Left cardiac atrium (tissue), 4 donors: ENCODE measurements at regions not wholly inside any gene's neighbourhood (a gene's known extent, or its start where the extent isn't known, plus 50 kb on each side); places are given as distances from the start of the nearest gene placed in this dataset.
"Not testable (repeated sequence)": the region's sequence is repeated elsewhere in the genome, so short reads cannot be mapped to it uniquely, and the experiment has no call there.

Experiments
- ATAC-seq, 2 donors: fragments of 200-7000 bp; cut with Tn5 transposase; one replicate each; pipeline ENCODE4 v1.9.1; 2020; ENCODE audit warnings: mild to moderate bottlenecking in 2 of 2, moderate library complexity in 2 of 2
- DNase-seq: peaks from one replicate; pipeline ENCODE4 v3.0.0-alpha.2; 2020
- intact Hi-C, 2 donors: fragments of 100-400 bp; cut with DNase I; formaldehyde crosslinking; loops; one replicate each; pipeline versions ENCODE4 v1.14.1 to v1.15.1; 2022 to 2023
- donor health status: DM: no; HTN: yes; CAD: no.
- donor health status: DM: no; HTN: yes; CAD: no; lungs with severe emphysema.
- donor health status: DM: yes; HTN: yes; CAD: no.
- donor health status: Dilated cardiomyopathy.

- no peak for ATAC-seq
- intact Hi-C loops = loop anchor here (5.0 to 10.0 kb wide), 3 partner anchors 242 to 784 kb away; partner anchors contain the start of gene NUAK1 (in 1 of the 2)
- no peak for DNase-seq
Observed at GRCh38 chr12:105423237-105423636, 92.7 kb downstream of the C12orf75 start.

DNA sequence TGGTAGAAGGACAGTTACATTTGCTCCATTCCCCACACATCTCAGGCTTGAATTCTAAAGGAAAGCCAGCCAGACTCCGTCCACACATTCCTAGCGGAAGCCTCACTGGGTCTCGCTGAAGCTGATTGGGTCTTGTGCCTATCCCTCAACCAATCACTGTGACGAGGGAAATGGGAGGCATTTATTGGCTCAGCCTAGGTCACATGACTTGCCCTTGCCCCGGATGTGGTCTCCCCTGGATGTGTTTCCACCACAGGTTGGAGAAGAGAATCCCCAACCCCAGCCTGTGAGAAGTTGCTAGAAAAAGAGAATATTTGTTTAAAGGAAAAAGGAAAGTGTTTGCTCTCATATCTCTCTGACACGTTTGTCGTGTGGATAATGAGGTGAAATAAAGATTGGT lies 93.4 kb downstream of the C12orf75 start:
- no peak for ATAC-seq
- no peak for DNase-seq
- intact Hi-C loops = loop anchor here (5.0 to 10.0 kb wide), 3 partner anchors 241 to 783 kb away; partner anchors contain the start of gene NUAK1 (in 1 of the 2)

DNA sequence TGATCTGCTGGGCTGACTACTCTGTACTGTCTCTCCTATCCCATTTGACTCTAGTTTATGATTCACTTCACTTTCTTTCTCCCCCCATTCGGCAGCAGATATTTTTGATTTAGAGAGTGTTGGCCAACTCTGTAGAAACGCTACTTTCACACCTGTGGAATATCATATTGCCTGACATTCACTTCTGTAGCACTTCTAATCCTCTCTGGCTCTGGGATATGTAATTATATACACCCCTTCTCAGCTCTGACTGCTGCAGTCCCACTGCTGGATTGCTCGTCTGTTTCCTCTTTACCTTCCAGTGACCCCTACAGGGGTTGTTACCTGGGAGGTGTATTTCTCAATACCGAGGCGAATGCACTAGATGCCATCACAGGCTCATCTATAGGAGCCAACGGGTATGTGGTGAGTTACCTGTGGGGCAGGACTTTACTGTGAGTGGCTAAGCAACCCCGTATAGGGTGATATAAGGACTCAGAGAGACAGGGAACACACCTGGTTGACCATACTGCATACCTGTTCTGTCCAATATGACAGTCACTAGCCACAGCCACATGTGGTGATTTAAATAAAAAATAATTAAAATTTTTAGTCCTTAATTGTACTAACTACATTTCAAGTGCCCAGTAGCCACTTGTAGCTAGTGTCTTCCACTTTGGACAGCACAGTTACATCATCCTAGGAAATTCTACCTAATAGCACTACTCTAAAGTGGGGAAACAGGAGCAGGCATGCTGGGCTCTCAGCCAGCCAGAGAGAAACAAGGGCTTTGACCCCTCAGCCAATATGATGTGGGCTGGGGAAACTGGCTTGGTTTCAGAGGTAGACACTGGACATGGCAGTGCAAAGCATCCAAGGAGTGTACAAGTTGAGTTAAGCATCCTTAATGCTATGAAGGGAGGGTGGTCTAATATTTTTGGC lies 95.0 kb downstream of the C12orf75 start:
- DNase-seq = no peak
- no peak for ATAC-seq
- intact Hi-C loops = loop anchor here (10.0 kb wide), 2 partner anchors 239 to 709 kb away; partner anchors contain the start of gene NUAK1 (in 1 of the 2)

DNA sequence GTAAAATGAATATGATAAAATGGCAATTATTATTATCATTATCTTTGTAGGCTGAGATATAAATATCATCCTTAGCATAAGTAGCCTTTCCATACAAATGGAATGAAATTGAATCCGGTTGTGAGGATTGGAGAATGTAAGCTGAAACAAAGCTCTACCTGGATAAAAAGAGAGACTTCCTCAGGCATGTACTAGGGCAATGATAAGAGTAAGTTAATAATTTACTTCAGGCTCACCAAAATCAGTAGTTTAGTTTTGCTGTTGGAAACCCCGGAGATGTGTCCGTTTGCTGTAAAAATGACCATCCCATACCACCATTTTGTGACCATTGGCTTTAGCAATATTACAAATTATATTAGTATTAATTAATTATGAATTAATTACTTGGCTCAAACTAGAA lies 96.3 kb downstream of the C12orf75 start:
- DNase-seq (no peak), ATAC-seq (no peak)
- intact Hi-C loops = loop anchor here (10.0 kb wide), 2 partner anchors 238 to 708 kb away; partner anchors contain the start of gene NUAK1 (in 1 of the 2)

DNA sequence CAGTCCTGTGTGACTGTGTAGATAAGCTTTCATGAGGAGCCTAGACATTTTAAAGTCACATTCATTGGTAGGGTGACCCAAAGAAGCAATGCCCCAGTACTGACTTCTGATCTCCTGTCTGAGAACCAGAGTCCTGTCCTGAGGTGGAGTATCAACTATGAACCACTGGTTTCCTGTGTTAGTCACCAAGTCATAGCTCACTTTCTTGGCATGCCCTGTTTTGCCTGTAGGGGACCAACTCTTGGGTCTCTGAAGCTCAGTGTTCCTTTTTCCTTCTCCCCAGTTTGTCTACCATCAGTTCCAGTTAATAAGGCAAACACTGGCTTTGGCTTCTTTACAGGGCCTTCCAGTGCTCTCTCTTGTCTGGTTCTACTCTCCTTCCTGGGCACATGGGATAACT lies 97.4 kb downstream of the C12orf75 start:
- no peak for DNase-seq
- no peak for ATAC-seq
- intact Hi-C loops = loop anchor here (10.0 kb wide), 2 partner anchors 237 to 707 kb away; partner anchors contain the start of gene NUAK1 (in 1 of the 2)

DNA sequence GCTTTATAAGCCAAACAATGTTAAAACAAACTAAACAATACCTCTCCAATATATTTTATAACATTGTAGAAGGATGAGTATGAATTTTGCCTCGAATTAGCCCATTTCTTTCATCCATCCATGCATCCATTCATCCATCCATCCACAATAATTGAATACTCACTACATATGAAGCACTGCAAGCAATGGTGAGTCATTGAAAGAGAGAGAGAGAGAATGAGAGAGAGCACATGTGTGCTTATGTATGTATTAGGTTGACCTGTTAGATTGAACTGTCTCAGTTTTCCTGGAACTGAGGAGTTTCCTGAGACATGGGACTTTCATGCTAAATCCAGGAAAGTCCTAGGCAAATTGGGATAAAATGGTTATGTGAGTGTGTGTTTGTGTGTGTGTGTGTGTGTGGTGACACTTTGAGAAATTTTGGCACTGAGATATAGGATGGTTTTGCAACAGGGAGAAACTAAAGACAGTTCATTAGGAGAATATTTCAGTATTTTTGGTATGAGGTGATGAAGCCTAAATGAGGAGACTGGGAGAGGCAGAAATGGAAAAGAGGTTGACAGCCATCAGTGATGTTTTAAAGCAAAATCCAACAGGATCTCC lies 98.4 kb downstream of the C12orf75 start:
- ATAC-seq = no peak
- no peak for DNase-seq
- intact Hi-C loops = loop anchor here (10.0 kb wide), 2 partner anchors 236 to 706 kb away; partner anchors contain the start of gene NUAK1 (in 1 of the 2)

- ATAC-seq (no peak), DNase-seq (no peak)
- intact Hi-C loops = loop anchor here (10.0 kb wide), 2 partner anchors 235 to 705 kb away; partner anchors contain the start of gene NUAK1 (in 1 of the 2)
Observed at GRCh38 chr12:105429511-105429910, 99.0 kb downstream of the C12orf75 start.

DNA sequence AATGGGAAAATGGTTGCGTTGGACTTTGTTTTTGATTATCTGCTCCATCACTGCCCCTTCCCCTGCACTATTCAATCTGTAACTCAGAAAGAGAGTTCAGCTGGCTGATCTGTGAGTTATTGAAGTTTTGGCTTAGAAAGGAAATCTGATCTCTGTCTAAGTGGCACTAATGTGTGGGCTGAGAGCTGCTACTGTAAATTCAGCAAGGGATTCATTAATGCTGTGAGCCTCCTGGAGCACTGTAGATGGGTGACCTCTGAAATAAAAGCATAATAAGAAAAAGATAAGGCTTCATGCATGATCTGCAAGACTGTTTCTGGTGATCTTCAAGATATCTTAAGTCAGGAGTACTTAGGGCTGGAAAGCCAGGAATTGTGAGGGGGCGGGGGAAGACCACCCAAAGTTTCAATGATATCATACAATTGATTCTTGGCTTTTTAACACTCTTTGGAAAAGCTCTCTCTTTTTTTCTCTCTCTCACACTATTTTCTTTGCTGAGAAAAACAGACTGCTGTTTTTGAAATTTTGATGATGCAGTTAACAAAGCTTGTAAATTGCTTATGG lies 101.1 kb downstream of the C12orf75 start:
- ATAC-seq (no peak), DNase-seq (no peak)
- intact Hi-C loops = no loop called here

GRCh38 chr12:105433804-105434203 lies 103.3 kb downstream of the C12orf75 start:
- ATAC-seq (no peak), DNase-seq (no peak)
- intact Hi-C loops = no loop called here

GRCh38 chr12:105436636-105437035 lies 106.1 kb downstream of the C12orf75 start:
- no peak for DNase-seq
- intact Hi-C loops = no loop called here
- ATAC-seq = no peak

- DNase-seq (no peak), ATAC-seq (no peak)
- intact Hi-C loops = no loop called here
Observed at GRCh38 chr12:105440037-105440664, 109.7 kb downstream of the C12orf75 start.

DNA sequence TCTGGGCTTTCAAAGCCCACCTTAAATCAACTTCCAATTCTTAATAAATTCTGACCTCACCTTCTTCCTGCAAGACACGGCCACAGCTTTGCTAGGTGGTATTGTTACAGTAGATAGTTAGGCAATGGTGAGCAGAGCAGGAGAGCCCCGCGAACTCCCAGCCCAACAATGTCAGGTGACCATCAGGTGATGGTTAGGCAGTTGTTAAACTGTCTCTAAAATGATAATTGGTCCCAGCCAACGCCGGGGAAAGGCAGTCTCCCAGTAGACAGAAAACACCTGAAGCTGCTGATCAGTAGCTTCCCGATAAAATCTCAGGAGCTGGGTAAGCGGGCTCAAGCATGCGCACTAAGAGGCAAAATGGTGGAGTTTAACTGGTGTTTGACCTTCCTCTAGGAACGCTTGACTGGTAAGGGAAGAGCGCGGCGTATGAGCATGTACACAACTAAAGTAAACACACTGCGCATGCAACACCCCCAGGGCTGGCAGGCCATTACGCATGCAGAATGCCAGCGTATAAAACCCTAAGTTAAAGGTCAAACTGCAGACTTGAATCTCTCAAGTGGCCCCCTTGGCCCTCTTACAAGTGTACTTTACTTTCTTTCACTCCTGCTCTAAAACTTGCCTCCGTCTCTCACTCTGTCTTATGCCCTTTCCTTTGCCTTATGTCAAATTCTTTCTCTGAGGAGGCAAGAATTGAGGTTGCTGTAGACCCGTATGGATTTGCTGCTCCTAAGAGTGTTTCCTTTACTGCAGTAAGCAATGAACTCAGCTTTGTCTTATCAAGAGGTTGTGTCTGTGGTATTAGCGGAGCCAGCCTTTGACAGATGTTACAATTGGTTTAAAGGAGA lies 113.5 kb downstream of the C12orf75 start:
- ATAC-seq (no peak), DNase-seq (no peak)
- intact Hi-C loops = no loop called here

DNA sequence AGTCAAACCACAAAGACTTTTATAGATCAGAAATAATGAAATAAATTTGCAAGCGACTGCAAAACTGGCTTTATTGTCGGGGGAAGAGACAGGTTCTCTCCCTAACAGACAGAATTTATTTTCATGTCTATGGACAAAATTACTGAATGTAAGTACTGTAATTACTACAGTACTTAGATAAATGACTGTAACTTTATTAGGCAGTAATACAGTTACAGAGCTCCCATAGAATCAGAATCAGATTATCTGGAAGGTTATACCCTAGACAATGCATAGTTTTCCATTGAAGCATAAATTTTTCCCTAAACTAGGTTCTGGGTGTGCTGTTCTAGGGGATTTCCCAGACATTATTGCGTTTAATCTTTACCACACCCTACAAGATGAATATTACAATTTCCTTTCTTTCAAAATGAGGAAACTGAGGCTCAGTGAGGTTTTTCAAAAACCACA lies 114.2 kb downstream of the C12orf75 start:
- intact Hi-C loops = no loop called here
- ATAC-seq (no peak), DNase-seq (no peak)

DNA sequence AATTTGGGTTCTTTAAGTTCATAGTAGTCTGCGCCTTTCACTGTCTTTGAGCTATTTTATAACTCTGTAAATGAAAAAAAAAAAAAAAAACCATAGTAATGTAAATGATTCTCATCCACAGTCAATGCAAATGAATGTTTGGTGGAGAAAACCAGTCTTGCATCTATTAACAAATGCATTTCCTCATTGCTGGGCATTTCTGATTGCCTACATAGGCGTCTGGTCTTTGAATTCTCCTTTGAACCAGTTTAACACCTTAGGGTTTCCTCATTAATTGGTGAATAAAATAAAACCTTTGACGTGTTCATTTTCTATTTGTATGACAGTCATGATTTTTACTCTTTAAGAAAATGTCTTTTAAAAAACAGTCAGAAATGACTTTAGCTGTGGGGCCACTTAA lies 114.8 kb downstream of the C12orf75 start:
- DNase-seq = no peak
- intact Hi-C loops = no loop called here
- no peak for ATAC-seq

- ATAC-seq (peak; percentile 31 to 65), DNase-seq (no peak)
- intact Hi-C loops = no loop called here
Observed at GRCh38 chr12:105445649-105446048, 115.2 kb downstream of the C12orf75 start.

GRCh38 chr12:105446460-105446859 lies 116.0 kb downstream of the C12orf75 start:
- DNase-seq, intact Hi-C loops, ATAC-seq: not testable (repeated sequence)

GRCh38 chr12:105449431-105449830 lies 118.9 kb downstream of the C12orf75 start:
- ATAC-seq (no peak), DNase-seq (no peak)
- intact Hi-C loops = no loop called here

DNA sequence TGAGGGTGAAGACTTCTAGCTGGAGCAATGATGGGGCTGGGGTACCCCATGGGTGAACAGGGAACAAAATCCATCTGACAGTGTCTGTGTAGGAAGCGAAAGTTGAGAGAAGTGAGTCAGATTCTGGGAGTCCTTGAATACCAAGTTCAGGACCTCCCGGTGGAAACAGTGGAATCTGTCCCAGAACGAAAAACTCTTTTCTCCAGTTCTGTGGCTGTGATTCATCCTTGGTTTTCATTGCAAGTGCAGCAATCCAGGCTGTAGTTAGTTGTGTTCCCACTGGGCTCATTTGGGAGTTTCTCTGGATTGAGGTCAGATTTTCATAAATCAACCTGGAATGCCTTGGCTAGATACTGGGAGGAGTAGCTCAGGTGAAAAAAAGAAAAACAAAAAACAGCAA lies 120.7 kb downstream of the C12orf75 start:
- ATAC-seq = no peak
- intact Hi-C loops = no loop called here
- no peak for DNase-seq
